ENCODE measurements at regions not wholly inside any gene's neighbourhood (a gene's known extent, or its start where the extent isn't known, plus 50 kb on each side); places are given as distances from the start of the nearest gene placed in this dataset.
"Not testable (repeated sequence)": the region's sequence is repeated elsewhere in the genome, so short reads cannot be mapped to it uniquely, and the experiment has no call there.

DNA sequence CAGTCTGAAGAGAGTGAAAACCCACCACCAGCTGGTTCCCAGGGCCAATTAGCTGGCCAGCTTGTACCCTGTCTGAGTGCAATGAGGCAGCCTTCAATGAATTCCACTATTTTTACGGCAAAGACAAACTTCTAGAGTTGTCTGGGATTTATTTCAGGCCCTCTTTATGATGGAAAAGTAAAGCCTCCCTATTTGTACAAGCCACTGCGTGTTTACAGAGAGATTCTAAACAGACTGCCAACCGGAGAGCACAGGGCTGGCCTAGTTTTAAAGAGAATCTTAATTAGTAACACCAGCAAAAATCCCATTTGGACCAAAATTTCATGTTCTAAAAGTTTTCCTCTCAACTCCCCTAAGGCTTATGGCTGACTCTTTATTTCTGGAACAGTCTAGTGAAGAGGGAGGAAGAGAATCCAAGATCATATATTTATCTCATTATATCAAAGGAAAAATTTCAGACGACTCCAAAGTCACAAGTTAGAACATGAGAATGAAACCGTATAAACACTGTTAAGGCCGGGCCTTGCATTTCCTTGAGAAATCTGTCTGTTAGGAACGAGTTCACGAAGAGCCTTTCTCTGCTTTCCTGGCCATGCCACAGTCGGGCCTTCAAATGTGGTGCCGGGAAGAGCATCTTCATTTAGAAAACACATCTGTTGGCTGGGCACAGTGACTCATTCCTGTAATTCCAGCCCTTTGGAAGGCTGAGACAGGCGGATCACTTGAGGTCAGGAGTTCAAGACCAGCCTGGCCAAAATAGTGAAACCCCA is 724.6 kb upstream of the NRP1 start:
- Histone ChIP-seq H3K9me3 (peaks cover 0 to 28% (median 20%) of the 10 kb centered on the region in 11 donors), H3K27ac (peak overlapping the region in 4 of 10 donors; percentile 6 to 45 (median 13)), H3K27me3 (no peaks in the 10 kb centered on the region), H3K36me3 (no peaks in the 10 kb centered on the region), H3K4me3 (no peak overlapping the region), H3K4me1 (peaks cover 0 to 16% (median 0%) of the 10 kb centered on the region in 9 donors)
- DNase-seq, result no peak
- TF ChIP-seq CTCF (IDR thresholded peaks at IDR 0.05), result no peak
- ATAC-seq, result peak in 4 of 8 donors; percentile 25 to 67 (median 37)
- 69 to 73% methylated on average over 11 of the region's 11 CpGs for WGBS, 2 donors
- intact Hi-C loops (cut with DNase I), result no loop called here

DNA sequence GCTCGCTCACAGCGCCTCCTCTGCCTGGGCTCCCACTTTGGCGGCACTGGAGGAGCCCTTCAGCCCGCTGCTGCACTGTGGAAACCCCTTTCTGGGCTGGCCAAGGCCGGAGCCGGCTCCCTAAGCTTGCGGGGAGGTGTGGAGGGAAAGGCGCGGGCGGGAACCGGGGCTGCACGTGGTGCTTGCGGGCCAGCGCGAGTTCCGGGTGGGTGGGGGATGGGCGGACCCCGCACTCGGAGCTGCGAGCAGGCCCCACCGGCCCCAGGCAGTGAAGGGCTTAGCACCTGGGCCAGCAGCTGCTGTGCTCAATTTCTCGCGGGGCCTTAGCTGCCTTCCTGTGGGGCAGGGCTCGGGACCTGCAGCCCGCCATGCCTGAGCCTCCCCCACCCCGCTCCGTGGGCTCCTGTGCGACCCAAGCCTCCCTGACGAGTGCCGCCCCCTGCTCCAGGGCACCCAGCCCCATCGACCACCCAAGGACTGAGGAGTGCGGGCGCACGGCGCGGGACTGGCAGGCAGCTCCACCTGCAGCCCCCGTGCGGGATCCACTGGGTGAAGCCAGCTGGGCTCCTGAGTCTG is 721.0 kb upstream of the NRP1 start:
- H3K36me3 ChIP-seq; H3K27ac ChIP-seq; DNase-seq; ATAC-seq; intact Hi-C loops (cut with DNase I); H3K4me3 ChIP-seq; H3K27me3 ChIP-seq: not testable (repeated sequence)
- Histone ChIP-seq H3K9me3 (peaks cover 0 to 13% (median 0%) of the 10 kb centered on the region in 11 donors), H3K4me1 (peaks cover 0 to 10% (median 0%) of the 10 kb centered on the region in 9 donors)
- 96 to 97% methylated on average over 36 to 38 of the region's 38 CpGs for WGBS, 2 donors

GRCh38 chr10:34049887-34050286 is 715.4 kb upstream of the NRP1 start:
- H3K36me3 ChIP-seq, result no peaks in the 10 kb centered on the region
- H3K9me3 ChIP-seq, result peaks cover 0 to 13% (median 0%) of the 10 kb centered on the region in 11 donors
- no peaks in the 10 kb centered on the region for H3K27me3 ChIP-seq
- H3K27ac ChIP-seq, result no peak overlapping the region
- no peaks in the 10 kb centered on the region for H3K4me1 ChIP-seq
- intact Hi-C loops (cut with DNase I), result no loop called here
- 76 to 81% methylated on average over 9 of the region's 9 CpGs for WGBS, 2 donors
- DNase-seq (no peak), ATAC-seq (no peak)
- no peak overlapping the region for H3K4me3 ChIP-seq
- no peak for TF ChIP-seq CTCF (IDR thresholded peaks at IDR 0.05)

DNA sequence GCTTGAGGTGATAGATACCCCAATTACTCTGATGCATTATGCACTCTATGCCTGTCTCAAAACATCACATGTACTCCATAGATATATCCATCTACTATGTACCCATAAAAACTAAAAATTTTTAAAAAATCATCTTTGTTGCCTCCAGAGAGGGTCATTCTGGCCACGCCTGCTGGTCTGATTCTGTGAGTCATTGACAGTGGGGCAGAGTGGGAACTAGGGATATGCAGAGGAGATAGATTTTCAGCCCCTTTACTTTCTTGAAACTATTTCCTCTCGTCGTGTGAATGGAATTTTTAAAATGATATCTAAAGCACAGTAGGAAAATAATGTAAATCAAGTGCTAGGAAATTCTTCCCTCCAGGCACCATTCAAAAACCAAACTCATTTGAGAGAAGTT is 715.0 kb upstream of the NRP1 start:
- DNase-seq, result no peak
- TF ChIP-seq CTCF (IDR thresholded peaks at IDR 0.05), result no peak
- WGBS, 2 donors, result 69 to 75% methylated on average over 3 of the region's 3 CpGs

GRCh38 chr10:34047389-34047788 is 712.9 kb upstream of the NRP1 start:
- 88 to 90% methylated on average over 7 of the region's 7 CpGs for WGBS, 2 donors
- ATAC-seq (peak in 2 of 8 donors; percentile 23 to 31), DNase-seq (no peak)
- peaks cover 0 to 13% (median 0%) of the 10 kb centered on the region in 11 donors for H3K9me3 ChIP-seq
- no peaks in the 10 kb centered on the region for H3K4me1 ChIP-seq
- no peak overlapping the region for H3K27ac ChIP-seq
- no peak overlapping the region for H3K4me3 ChIP-seq
- H3K27me3 ChIP-seq, result no peaks in the 10 kb centered on the region
- H3K36me3 ChIP-seq, result no peaks in the 10 kb centered on the region
- no peak for TF ChIP-seq CTCF (IDR thresholded peaks at IDR 0.05)
- intact Hi-C loops (cut with DNase I), result no loop called here

More for the DNA sequence above, 715.0 kb upstream of the NRP1 start:
- intact Hi-C loops (cut with DNase I), result no loop called here
- H3K9me3 ChIP-seq, result peaks cover 0 to 13% (median 0%) of the 10 kb centered on the region in 11 donors
- H3K4me1 ChIP-seq, result no peaks in the 10 kb centered on the region
- no peak overlapping the region for H3K27ac ChIP-seq
- H3K27me3 ChIP-seq, result no peaks in the 10 kb centered on the region
- ATAC-seq, result no peak
- H3K4me3 ChIP-seq, result no peak overlapping the region
- H3K36me3 ChIP-seq, result no peaks in the 10 kb centered on the region
